IMR-90 (cell line): ENCODE measurements at regions not wholly inside any gene's neighbourhood (a gene's known extent, or its start where the extent isn't known, plus 50 kb on each side); places are given as distances from the start of the nearest gene placed in this dataset.

ENCODE experiments used
- ATAC-seq: fragments of 200-7000 bp; cut with Tn5 transposase; 2 replicates; pipeline ENCODE4 v1.9.1; 2020; ENCODE audit warnings: low read depth, mild to moderate bottlenecking, moderate library complexity
- BruUV-seq: library from RNA; stranded (reverse); fragments of 400-500 nt; replicated peaks from 2 replicates; lab custom pipeline; 2021; lab: Mats Ljungman, UMichigan
- CTCF ChIA-PET: fragments of 300-600 bp; formaldehyde crosslinking; extraction: SDS; loops from one replicate; lab custom pipeline; 2021; ENCODE audit warnings: antibody characterized with exemption; lab: Yijun Ruan, JAX
- POLR2A ChIA-PET: fragments of 300-600 bp; sonication (Branson Sonifier 250); formaldehyde crosslinking; loops from one replicate; lab custom pipeline; 2022; ENCODE audit warnings: antibody characterized with exemption; ENCODE audit not compliant: unreplicated experiment; lab: Charles Lee
- DNase-seq: peaks from one replicate; pipeline ENCODE4 v3.0.0; 2013
- H2AFZ ChIP-seq: replicated peaks from 2 replicates; pipeline ENCODE3; 2013; ENCODE audit warnings: low read length, mild to moderate bottlenecking; ENCODE audit not compliant: poor library complexity
- H2AK5ac ChIP-seq: 2 replicates; pipeline ENCODE4 v1.6.1; 2013; ENCODE audit warnings: low read depth, low read length, inconsistent platforms
- H2AK9ac ChIP-seq: replicated peaks from 2 replicates; pipeline ENCODE3; 2013; ENCODE audit warnings: mild to moderate bottlenecking, low read depth, low read length, moderate library complexity; ENCODE audit not compliant: poor library complexity
- H2BK120ac ChIP-seq: 2 replicates; pipeline ENCODE4 v1.6.1; 2013; ENCODE audit warnings: low read depth, low read length, inconsistent platforms
- H2BK15ac ChIP-seq: 3 replicates; pipeline ENCODE4 v1.6.1; 2013; ENCODE audit warnings: low read depth, low read length, inconsistent platforms
- H2BK20ac ChIP-seq: 2 replicates; pipeline ENCODE4 v1.6.1; 2013; ENCODE audit warnings: low read depth, mild to moderate bottlenecking, inconsistent platforms, low read length, moderate library complexity
- H2BK5ac ChIP-seq: 2 replicates; pipeline ENCODE4 v1.6.1; 2013; ENCODE audit warnings: mild to moderate bottlenecking, low read depth, low read length, inconsistent platforms; ENCODE audit not compliant: poor library complexity, severe bottlenecking
- H3K14ac ChIP-seq: replicated peaks from 2 replicates; pipeline ENCODE4 v1.6.1; 2013; ENCODE audit warnings: low read depth, low read length, inconsistent platforms
- H3K18ac ChIP-seq: 2 replicates; pipeline ENCODE4 v1.6.1; 2013; ENCODE audit warnings: low read depth, low read length, control low read depth
- H3K23ac ChIP-seq: 2 replicates; pipeline ENCODE4 v1.6.1; 2013; ENCODE audit warnings: low read depth, low read length, inconsistent platforms
- H3K27ac ChIP-seq: 2 replicates; pipeline ENCODE4 v1.5.1; 2013; ENCODE audit warnings: mild to moderate bottlenecking, control low read depth, low read length; ENCODE audit not compliant: insufficient read depth
- H3K27me3 ChIP-seq: 2 replicates; pipeline ENCODE4 v1.6.1; 2013; ENCODE audit warnings: low read length; ENCODE audit not compliant: control insufficient read depth, insufficient read depth
- H3K36me3 ChIP-seq: 2 replicates; pipeline ENCODE4 v1.6.1; 2013; ENCODE audit warnings: low read length, mixed read lengths; ENCODE audit not compliant: control insufficient read depth, insufficient read depth
- H3K4ac ChIP-seq: 2 replicates; pipeline ENCODE4 v1.6.1; 2013; ENCODE audit warnings: low read depth, low read length, inconsistent platforms
- H3K4me1 ChIP-seq: 2 replicates; pipeline ENCODE4 v1.6.1; 2013; ENCODE audit warnings: low read length, mixed read lengths; ENCODE audit not compliant: control insufficient read depth, insufficient read depth
- H3K4me2 ChIP-seq: 2 replicates; pipeline ENCODE4 v1.6.1; 2013; ENCODE audit warnings: low read depth, mild to moderate bottlenecking, control low read depth, low read length, moderate library complexity
- H3K4me3 ChIP-seq: 2 replicates; pipeline ENCODE4 v1.5.1; 2013; ENCODE audit warnings: low read depth, mild to moderate bottlenecking, control low read depth, low read length, moderate library complexity; ENCODE audit not compliant: insufficient read depth
- H3K56ac ChIP-seq: 2 replicates; pipeline ENCODE4 v1.6.1; 2013; ENCODE audit warnings: low read length, inconsistent platforms; ENCODE audit not compliant: insufficient read depth; ENCODE audit errors: extremely low read depth
- H3K79me1 ChIP-seq, 2 experiments: 2 replicates each; pipeline ENCODE4 v1.6.1; 2013; ENCODE audit warnings: low read length in 2 of 2, inconsistent platforms in 1 of 2, low read depth in 1 of 2
- H3K9ac ChIP-seq: 2 replicates; pipeline ENCODE4 v1.6.1; 2013; ENCODE audit warnings: low read depth, low read length, control low read depth
- H3K9me1 ChIP-seq: 2 replicates; pipeline ENCODE4 v1.6.1; 2013; ENCODE audit warnings: low read length, inconsistent platforms; ENCODE audit not compliant: insufficient read depth
- H3K9me3 ChIP-seq: 2 replicates; pipeline ENCODE4 v1.6.1; 2013; ENCODE audit warnings: low read length; ENCODE audit not compliant: control insufficient read depth, insufficient read depth
- H4K20me1 ChIP-seq: 2 replicates; pipeline ENCODE4 v1.6.1; 2013; ENCODE audit warnings: low read length, inconsistent platforms; ENCODE audit not compliant: insufficient read depth
- H4K5ac ChIP-seq: 2 replicates; pipeline ENCODE4 v1.6.1; 2013; ENCODE audit warnings: mild to moderate bottlenecking, low read depth, low read length, control low read depth
- H4K8ac ChIP-seq, 2 experiments: 2 replicates each; pipeline ENCODE4 v1.6.1; 2013; ENCODE audit warnings: low read depth in 2 of 2, low read length in 2 of 2, control low read depth in 1 of 2, inconsistent platforms in 1 of 2
- H4K91ac ChIP-seq: 2 replicates; pipeline ENCODE4 v1.6.1; 2013; ENCODE audit warnings: low read depth, low read length, inconsistent platforms; ENCODE audit not compliant: insufficient read depth
- BHLHE40 ChIP-seq: fragments of 150-350 bp; IDR thresholded peaks from 2 replicates; pipeline ENCODE4 v1.6.1; 2016; ENCODE audit warnings: mild to moderate bottlenecking, low read depth, low read length
- CEBPB ChIP-seq: IDR thresholded peaks from 2 replicates; pipeline ENCODE4 v1.6.1; 2012; ENCODE audit warnings: low read depth, low read length, improper control_type of control experiment
- CHD1 ChIP-seq: IDR thresholded peaks from 2 replicates; pipeline ENCODE4 v1.6.1; 2012; ENCODE audit warnings: low read depth, low read length, improper control_type of control experiment
- FOS ChIP-seq: fragments of 150-350 bp; IDR thresholded peaks from 2 replicates; pipeline ENCODE4 v1.6.1; 2016; ENCODE audit warnings: low read depth, low read length
- MAFK ChIP-seq: IDR thresholded peaks from 2 replicates; pipeline ENCODE4 v1.6.1; 2012; ENCODE audit warnings: low read depth, low read length, improper control_type of control experiment
- MAZ ChIP-seq: IDR thresholded peaks from 2 replicates; pipeline ENCODE4 v1.6.1; 2012; ENCODE audit warnings: low read depth, mild to moderate bottlenecking, low read length, improper control_type of control experiment, moderate library complexity, borderline replicate concordance
- MXI1 ChIP-seq: IDR thresholded peaks from 2 replicates; pipeline ENCODE4 v1.6.1; 2012; ENCODE audit warnings: low read depth, mild to moderate bottlenecking, low read length, moderate library complexity, borderline replicate concordance
- NFE2L2 ChIP-seq: fragments of 150-350 bp; IDR thresholded peaks from 2 replicates; pipeline ENCODE4 v1.6.1; 2016; ENCODE audit warnings: low read depth, mild to moderate bottlenecking, low read length
- POLR2A ChIP-seq: IDR thresholded peaks from 2 replicates; pipeline ENCODE4 v1.6.1; 2012; ENCODE audit warnings: mild to moderate bottlenecking, low read depth, low read length
- RAD21 ChIP-seq: IDR thresholded peaks from 2 replicates; pipeline ENCODE4 v1.6.1; 2012; ENCODE audit warnings: low read length, improper control_type of control experiment
- RCOR1 ChIP-seq: IDR thresholded peaks from 2 replicates; pipeline ENCODE4 v1.6.1; 2012; ENCODE audit warnings: mild to moderate bottlenecking, low read length, improper control_type of control experiment; ENCODE audit not compliant: insufficient replicate concordance
- RFX5 ChIP-seq: IDR thresholded peaks from 2 replicates; pipeline ENCODE4 v1.8.0; 2012; ENCODE audit warnings: low read depth, mild to moderate bottlenecking, low read length, moderate library complexity
- SMC3 ChIP-seq: fragments of 150-350 bp; IDR thresholded peaks from 2 replicates; pipeline ENCODE4 v1.6.1; 2016; ENCODE audit warnings: low read depth, mild to moderate bottlenecking, antibody characterized with exemption, low read length, moderate library complexity
- WGBS, 2 experiments: methylation state at CpG; one replicate each; pipeline versions ENCODE4 v1.1.5 to v1.1.7; 2013; ENCODE audit warnings: missing lambda C conversion rate in 2 of 2; ENCODE audit not compliant: insufficient read length in 1 of 2; ENCODE audit errors: extremely low coverage in 2 of 2; 5-methylcytosine and 5-hydroxymethylcytosine counted together
- dilution Hi-C: fragments of 300-500 bp; cut with HindIII; formaldehyde crosslinking; loops from one replicate; pipeline ENCODE4 v1.14.3; 2018; ENCODE audit warnings: low sequenced_read_pairs; ENCODE audit not compliant: unreplicated experiment
- in situ Hi-C: fragments of 300-500 bp; cut with MboI; formaldehyde crosslinking; loops from 3 replicates; pipeline ENCODE4 v1.14.3; 2019; ENCODE audit warnings: low sequenced_read_pairs, inconsistent platforms, mixed read lengths
- intact Hi-C: fragments of 100-400 bp; cut with micrococcal nuclease; formaldehyde crosslinking; loops from 2 replicates; pipeline ENCODE4 v1.10.0; 2022
- TF ChIP-seq, protein P1 (sequence below): conservative IDR thresholded peaks from 2 replicates; pipeline ENCODE4 v1.5.1; 2012; ENCODE audit warnings: mild to moderate bottlenecking, low read depth, low read length, improper control_type of control experiment
- TF ChIP-seq, protein P2 (sequence below): fragments of 150-350 bp; IDR thresholded peaks from 2 replicates; pipeline ENCODE4 v1.6.1; 2016; ENCODE audit warnings: low read depth, mild to moderate bottlenecking, low read length, moderate library complexity, borderline replicate concordance
- TF ChIP-seq, protein P3 (sequence below): fragments of 150-350 bp; IDR thresholded peaks from 2 replicates; pipeline ENCODE4 v1.6.1; 2017; ENCODE audit warnings: mild to moderate bottlenecking, antibody characterized with exemption, low read length, low read depth

DNA sequence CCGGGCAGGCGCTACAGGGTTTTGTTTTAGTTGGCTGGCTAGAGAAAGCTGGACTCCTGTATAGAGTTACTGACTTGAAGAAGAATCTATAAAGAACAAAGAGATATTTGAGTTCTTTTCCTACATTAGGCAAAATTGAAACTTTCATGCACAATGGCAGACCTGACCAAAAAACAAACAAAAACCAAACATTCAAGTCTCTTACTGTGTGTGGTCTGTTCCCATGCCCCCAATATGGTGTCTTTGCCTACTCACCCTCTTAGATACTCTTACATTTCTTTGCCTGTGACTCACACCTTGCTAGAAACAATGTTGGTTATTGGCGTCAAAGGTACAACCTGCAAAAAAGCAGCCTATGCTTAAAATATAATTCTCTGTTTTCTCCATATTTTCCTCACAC, 109.5 kb upstream of the TMC3 start:
- no peak overlapping the region for H2AK5ac ChIP-seq
- H3K27ac ChIP-seq: no peak overlapping the region
- H4K8ac ChIP-seq: no peak overlapping the region
- TF ChIP-seq BHLHE40: no peak
- TF ChIP-seq, protein P1, sequence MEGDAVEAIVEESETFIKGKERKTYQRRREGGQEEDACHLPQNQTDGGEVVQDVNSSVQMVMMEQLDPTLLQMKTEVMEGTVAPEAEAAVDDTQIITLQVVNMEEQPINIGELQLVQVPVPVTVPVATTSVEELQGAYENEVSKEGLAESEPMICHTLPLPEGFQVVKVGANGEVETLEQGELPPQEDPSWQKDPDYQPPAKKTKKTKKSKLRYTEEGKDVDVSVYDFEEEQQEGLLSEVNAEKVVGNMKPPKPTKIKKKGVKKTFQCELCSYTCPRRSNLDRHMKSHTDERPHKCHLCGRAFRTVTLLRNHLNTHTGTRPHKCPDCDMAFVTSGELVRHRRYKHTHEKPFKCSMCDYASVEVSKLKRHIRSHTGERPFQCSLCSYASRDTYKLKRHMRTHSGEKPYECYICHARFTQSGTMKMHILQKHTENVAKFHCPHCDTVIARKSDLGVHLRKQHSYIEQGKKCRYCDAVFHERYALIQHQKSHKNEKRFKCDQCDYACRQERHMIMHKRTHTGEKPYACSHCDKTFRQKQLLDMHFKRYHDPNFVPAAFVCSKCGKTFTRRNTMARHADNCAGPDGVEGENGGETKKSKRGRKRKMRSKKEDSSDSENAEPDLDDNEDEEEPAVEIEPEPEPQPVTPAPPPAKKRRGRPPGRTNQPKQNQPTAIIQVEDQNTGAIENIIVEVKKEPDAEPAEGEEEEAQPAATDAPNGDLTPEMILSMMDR: no peak
- TF ChIP-seq MAZ: no peak
- TF ChIP-seq RAD21: no peak
- no peak for TF ChIP-seq FOS
- TF ChIP-seq, protein P2, sequence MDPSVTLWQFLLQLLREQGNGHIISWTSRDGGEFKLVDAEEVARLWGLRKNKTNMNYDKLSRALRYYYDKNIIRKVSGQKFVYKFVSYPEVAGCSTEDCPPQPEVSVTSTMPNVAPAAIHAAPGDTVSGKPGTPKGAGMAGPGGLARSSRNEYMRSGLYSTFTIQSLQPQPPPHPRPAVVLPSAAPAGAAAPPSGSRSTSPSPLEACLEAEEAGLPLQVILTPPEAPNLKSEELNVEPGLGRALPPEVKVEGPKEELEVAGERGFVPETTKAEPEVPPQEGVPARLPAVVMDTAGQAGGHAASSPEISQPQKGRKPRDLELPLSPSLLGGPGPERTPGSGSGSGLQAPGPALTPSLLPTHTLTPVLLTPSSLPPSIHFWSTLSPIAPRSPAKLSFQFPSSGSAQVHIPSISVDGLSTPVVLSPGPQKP: no peak
- no peak for TF ChIP-seq RCOR1
- TF ChIP-seq, protein P3, sequence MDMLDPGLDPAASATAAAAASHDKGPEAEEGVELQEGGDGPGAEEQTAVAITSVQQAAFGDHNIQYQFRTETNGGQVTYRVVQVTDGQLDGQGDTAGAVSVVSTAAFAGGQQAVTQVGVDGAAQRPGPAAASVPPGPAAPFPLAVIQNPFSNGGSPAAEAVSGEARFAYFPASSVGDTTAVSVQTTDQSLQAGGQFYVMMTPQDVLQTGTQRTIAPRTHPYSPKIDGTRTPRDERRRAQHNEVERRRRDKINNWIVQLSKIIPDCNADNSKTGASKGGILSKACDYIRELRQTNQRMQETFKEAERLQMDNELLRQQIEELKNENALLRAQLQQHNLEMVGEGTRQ: no peak
- no peak for TF ChIP-seq POLR2A
- TF ChIP-seq CEBPB: no peak
- no peak for TF ChIP-seq RFX5
- TF ChIP-seq MAFK: no peak
- TF ChIP-seq NFE2L2: no peak
- TF ChIP-seq SMC3: no peak
- no peak for TF ChIP-seq CHD1
- no peak for TF ChIP-seq MXI1
- BruUV-seq: no TSS peak
- H4K5ac ChIP-seq: no peak overlapping the region
- H3K4me2 ChIP-seq: no peak overlapping the region
- H3K4ac ChIP-seq: no peak overlapping the region
- CTCF ChIA-PET: no interaction called here
- H2BK5ac ChIP-seq: no peak overlapping the region
- H2BK15ac ChIP-seq: no peak overlapping the region
- H2BK120ac ChIP-seq: no peak overlapping the region
- in situ Hi-C loops (loop anchor here (5.0 kb wide), 1 partner anchor 714 kb away; no protein-coding TSS in a partner anchor), intact Hi-C loops (loop anchor here (5.0 kb wide), 1 partner anchor 159 kb away; no protein-coding TSS in a partner anchor), dilution Hi-C loops (no loop called here)
- 0 out of 2 replicates have a peak, but pooled peaks cover 3% of the 10 kb centered on the region for H3K9me1 ChIP-seq
- ATAC-seq (no peak), DNase-seq (no peak)
- H3K79me1 ChIP-seq: no peaks in the 10 kb centered on the region
- H2AK9ac ChIP-seq: no peak overlapping the region
- no peak overlapping the region for H3K23ac ChIP-seq
- no peaks in the 10 kb centered on the region for H4K20me1 ChIP-seq
- H3K9ac ChIP-seq: no peak overlapping the region
- no peak overlapping the region for H3K4me3 ChIP-seq
- H2BK20ac ChIP-seq: no peak overlapping the region
- no peak overlapping the region for H3K18ac ChIP-seq
- no peak overlapping the region for H2AFZ ChIP-seq
- H3K56ac ChIP-seq: no peak overlapping the region
- no CpG with 5 or more reads among the region's 3 CpGs for WGBS, 2 experiments
- no peaks in the 10 kb centered on the region for H3K27me3 ChIP-seq
- no peaks in the 10 kb centered on the region for H3K9me3 ChIP-seq
- H4K91ac ChIP-seq: no peak overlapping the region
- no peaks in the 10 kb centered on the region for H3K4me1 ChIP-seq
- POLR2A ChIA-PET: no interaction called here
- H3K36me3 ChIP-seq: no peaks in the 10 kb centered on the region
- H3K14ac ChIP-seq: no peak overlapping the region
